Gastroesophageal sphincter (tissue), 3 donors: ENCODE measurements at regions not wholly inside any gene's neighbourhood (a gene's known extent, or its start where the extent isn't known, plus 50 kb on each side); places are given as distances from the start of the nearest gene placed in this dataset.

Experiments
- CTCF ChIP-seq, 4 experiments: fragments of 200-600 bp in 2 of 4; fragments of 450-650 bp in 2 of 4; sonication (generic) in 1 of 4; IDR thresholded peaks; one replicate each; pipeline ENCODE4 v1.5.1; 2017 to 2019; ENCODE audit warnings: antibody characterized with exemption in 4 of 4, mild to moderate bottlenecking in 2 of 4, moderate library complexity in 2 of 4
- POLR2A ChIP-seq, 2 donors: fragments of 450-650 bp; IDR thresholded peaks; one replicate each; pipeline ENCODE4 v1.6.1; 2017; ENCODE audit warnings: antibody characterized with exemption in 2 of 2, mild to moderate bottlenecking in 2 of 2, moderate library complexity in 1 of 2

- TF ChIP-seq POLR2A (IDR thresholded peaks at IDR 0.05) (no peak), CTCF (IDR thresholded peaks at IDR 0.05) (no peak)
Observed at GRCh38 chr16:62926121-62926801, 890.0 kb upstream of the CDH8 start.
